Kidney (tissue), 13 donors: ENCODE measurements at regions not wholly inside any gene's neighbourhood (a gene's known extent, or its start where the extent isn't known, plus 50 kb on each side); places are given as distances from the start of the nearest gene placed in this dataset.
A peak's percentile ranks its signal among the peaks of the same experiment; 100 is the strongest.

Source experiments
- DNase-seq, 5 donors: peaks; one replicate each; pipeline ENCODE4 v3.0.0-alpha.2; 2013 to 2020
- FAIRE-seq: peaks from 2 replicates; lab custom pipeline; 2012; peaks lifted over from hg19 to GRCh38; lab: Jason Lieb, UNC
- H3K27ac ChIP-seq, 2 donors: one replicate each; pipeline ENCODE4 v1.7.0; 2013; ENCODE audit warnings: low read depth in 2 of 2, low read length in 2 of 2, inconsistent platforms in 1 of 2
- H3K27me3 ChIP-seq: one replicate; pipeline ENCODE4 v1.7.1; 2013; ENCODE audit warnings: low read length, inconsistent platforms; ENCODE audit not compliant: control insufficient read depth, insufficient read depth
- H3K36me3 ChIP-seq, 3 donors: one replicate each; pipeline versions ENCODE4 v1.7.0 to v1.7.1; 2013; ENCODE audit warnings: low read length in 3 of 3, control low read depth in 1 of 3, inconsistent platforms in 1 of 3; ENCODE audit not compliant: insufficient read depth in 3 of 3, control insufficient read depth in 2 of 3
- H3K4me1 ChIP-seq, 3 donors: one replicate each; pipeline versions ENCODE4 v1.7.0 to v1.7.1; 2013; ENCODE audit warnings: low read length in 3 of 3, inconsistent platforms in 1 of 3, low read depth in 1 of 3; ENCODE audit not compliant: control insufficient read depth in 2 of 3, insufficient read depth in 2 of 3
- H3K4me3 ChIP-seq, 3 donors: one replicate each; pipeline versions ENCODE4 v1.7.0 to v1.8.1; 2013; ENCODE audit warnings: low read length in 3 of 3, control low read depth in 1 of 3, inconsistent platforms in 1 of 3
- H3K9ac ChIP-seq, 3 donors: one replicate each; pipeline versions ENCODE4 v1.7.0 to v1.7.1; 2013; ENCODE audit warnings: low read length in 3 of 3, control low read depth in 1 of 3, inconsistent platforms in 1 of 3
- H3K9me3 ChIP-seq, 3 donors: one replicate each; pipeline versions ENCODE4 v1.7.0 to v1.7.1; 2013; ENCODE audit warnings: low read length in 3 of 3, control low read depth in 1 of 3, inconsistent platforms in 1 of 3; ENCODE audit not compliant: control insufficient read depth in 2 of 3, insufficient read depth in 1 of 3
- CTCF ChIP-seq: IDR thresholded peaks from 3 replicates; pipeline ENCODE4 v1.5.1; 2012; ENCODE audit warnings: mild to moderate bottlenecking, moderate library complexity, borderline replicate concordance; ENCODE audit not compliant: insufficient read depth; ENCODE audit errors: extremely low read depth
- intact Hi-C: fragments of 100-400 bp; cut with DNase I; formaldehyde crosslinking; loops from one replicate; pipeline ENCODE4 v1.11.1; 2022
- donor health status: control.
- donor health status: control.
- donor health status: control.
- donor health status: control.
- donor health status: control.
- donor health status: DM: yes; HTN: yes; CAD: no.
- donor health status: Normal renal cell carcinoma (clear cell type).

GRCh38 chr4:79578606-79579005 lies 170.6 kb upstream of the GK2 start:
- no peaks in the 10 kb centered on the region for H3K27me3 ChIP-seq
- no peak overlapping the region for H3K9ac ChIP-seq
- no peak for TF ChIP-seq CTCF
- H3K4me3 ChIP-seq, result no peak overlapping the region
- no peaks in the 10 kb centered on the region for H3K4me1 ChIP-seq
- intact Hi-C loops, result no loop called here
- FAIRE-seq, result no peak
- no peaks in the 10 kb centered on the region for H3K9me3 ChIP-seq
- no peaks in the 10 kb centered on the region for H3K36me3 ChIP-seq
- no peak for DNase-seq
- H3K27ac ChIP-seq, result no peak overlapping the region

GRCh38 chr4:79576429-79576753 lies 168.4 kb upstream of the GK2 start:
- FAIRE-seq, result no peak

GRCh38 chr4:79575709-79576428 lies 167.8 kb upstream of the GK2 start:
- Histone ChIP-seq H3K9me3 (no peaks in the 10 kb centered on the region), H3K36me3 (no peaks in the 10 kb centered on the region), H3K9ac (no peak overlapping the region), H3K4me3 (no peak overlapping the region), H3K27ac (no peak overlapping the region), H3K4me1 (no peaks in the 10 kb centered on the region), H3K27me3 (no peaks in the 10 kb centered on the region)
- no peak for TF ChIP-seq CTCF
- no peak for FAIRE-seq
- DNase-seq, result no peak
- intact Hi-C loops, result no loop called here

More at GRCh38 chr4:79576429-79576753, 168.4 kb upstream of the GK2 start:
- no peaks in the 10 kb centered on the region for H3K27me3 ChIP-seq
- no peaks in the 10 kb centered on the region for H3K9me3 ChIP-seq
- no peak overlapping the region for H3K9ac ChIP-seq
- no peak overlapping the region for H3K4me3 ChIP-seq
- peak in 3 of 5 donors; percentile 24 to 53 (median 37) for DNase-seq
- no peaks in the 10 kb centered on the region for H3K36me3 ChIP-seq
- no peak for TF ChIP-seq CTCF
- intact Hi-C loops, result no loop called here
- no peak overlapping the region for H3K27ac ChIP-seq
- no peaks in the 10 kb centered on the region for H3K4me1 ChIP-seq
